ENCODE measurements at regions not wholly inside any gene's neighbourhood (a gene's known extent, or its start where the extent isn't known, plus 50 kb on each side); places are given as distances from the start of the nearest gene placed in this dataset.

DNA sequence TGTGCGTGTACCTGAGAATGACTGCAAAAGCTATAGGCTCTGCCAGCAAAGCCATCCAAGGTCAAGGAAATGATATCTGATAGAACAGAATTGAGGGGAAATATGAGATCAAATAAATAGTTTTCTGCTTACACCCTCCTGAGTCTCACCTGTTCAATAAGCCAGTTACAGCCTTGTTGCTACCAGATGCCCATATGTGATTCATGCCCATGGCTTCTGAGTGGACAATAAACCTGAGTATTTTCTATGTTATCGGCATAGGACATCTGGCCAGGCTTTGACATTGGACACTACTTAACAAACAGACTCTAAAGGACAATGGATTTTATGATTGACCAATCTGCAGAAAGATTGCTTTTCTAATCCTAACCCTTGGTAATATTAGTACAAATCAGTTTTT lies 297.9 kb downstream of the LRATD1 start:
- TF ChIP-seq, protein P1, sequence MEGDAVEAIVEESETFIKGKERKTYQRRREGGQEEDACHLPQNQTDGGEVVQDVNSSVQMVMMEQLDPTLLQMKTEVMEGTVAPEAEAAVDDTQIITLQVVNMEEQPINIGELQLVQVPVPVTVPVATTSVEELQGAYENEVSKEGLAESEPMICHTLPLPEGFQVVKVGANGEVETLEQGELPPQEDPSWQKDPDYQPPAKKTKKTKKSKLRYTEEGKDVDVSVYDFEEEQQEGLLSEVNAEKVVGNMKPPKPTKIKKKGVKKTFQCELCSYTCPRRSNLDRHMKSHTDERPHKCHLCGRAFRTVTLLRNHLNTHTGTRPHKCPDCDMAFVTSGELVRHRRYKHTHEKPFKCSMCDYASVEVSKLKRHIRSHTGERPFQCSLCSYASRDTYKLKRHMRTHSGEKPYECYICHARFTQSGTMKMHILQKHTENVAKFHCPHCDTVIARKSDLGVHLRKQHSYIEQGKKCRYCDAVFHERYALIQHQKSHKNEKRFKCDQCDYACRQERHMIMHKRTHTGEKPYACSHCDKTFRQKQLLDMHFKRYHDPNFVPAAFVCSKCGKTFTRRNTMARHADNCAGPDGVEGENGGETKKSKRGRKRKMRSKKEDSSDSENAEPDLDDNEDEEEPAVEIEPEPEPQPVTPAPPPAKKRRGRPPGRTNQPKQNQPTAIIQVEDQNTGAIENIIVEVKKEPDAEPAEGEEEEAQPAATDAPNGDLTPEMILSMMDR (conservative IDR thresholded peaks at IDR 0.05): no peak
- TF ChIP-seq ZFX (IDR thresholded peaks at IDR 0.05): no peak

Measured in C4-2B (cell line).